Activated T-cell treated with anti-CD3 and anti-CD28 coated beads for 4 hours (primary cell): ENCODE measurements at regions not wholly inside any gene's neighbourhood (a gene's known extent, or its start where the extent isn't known, plus 50 kb on each side); places are given as distances from the start of the nearest gene placed in this dataset.

Source experiments
- DNase-seq: peaks from one replicate; pipeline ENCODE4 v3.0.0-alpha.2; 2020

DNA sequence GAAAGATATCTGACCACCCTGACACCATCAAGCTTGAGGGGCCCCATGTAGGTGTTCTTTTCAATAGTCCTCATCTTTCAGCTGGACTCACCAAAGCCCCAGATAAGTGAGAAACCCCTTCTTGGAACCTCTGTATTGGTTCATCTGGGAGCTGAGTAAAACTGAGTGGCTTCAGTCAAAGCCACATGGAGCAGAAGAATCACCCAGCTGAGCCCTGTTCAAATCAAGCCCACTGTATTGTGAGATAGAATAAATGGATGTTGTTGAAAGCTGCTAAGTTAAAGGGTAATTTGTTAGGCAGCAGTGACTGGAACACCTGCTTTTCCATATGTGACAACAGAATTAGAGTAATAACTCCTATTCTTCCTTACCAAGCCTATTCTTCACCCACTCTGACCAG lies 64.8 kb upstream of the SDK1 start:
- no peak for DNase-seq

DNA sequence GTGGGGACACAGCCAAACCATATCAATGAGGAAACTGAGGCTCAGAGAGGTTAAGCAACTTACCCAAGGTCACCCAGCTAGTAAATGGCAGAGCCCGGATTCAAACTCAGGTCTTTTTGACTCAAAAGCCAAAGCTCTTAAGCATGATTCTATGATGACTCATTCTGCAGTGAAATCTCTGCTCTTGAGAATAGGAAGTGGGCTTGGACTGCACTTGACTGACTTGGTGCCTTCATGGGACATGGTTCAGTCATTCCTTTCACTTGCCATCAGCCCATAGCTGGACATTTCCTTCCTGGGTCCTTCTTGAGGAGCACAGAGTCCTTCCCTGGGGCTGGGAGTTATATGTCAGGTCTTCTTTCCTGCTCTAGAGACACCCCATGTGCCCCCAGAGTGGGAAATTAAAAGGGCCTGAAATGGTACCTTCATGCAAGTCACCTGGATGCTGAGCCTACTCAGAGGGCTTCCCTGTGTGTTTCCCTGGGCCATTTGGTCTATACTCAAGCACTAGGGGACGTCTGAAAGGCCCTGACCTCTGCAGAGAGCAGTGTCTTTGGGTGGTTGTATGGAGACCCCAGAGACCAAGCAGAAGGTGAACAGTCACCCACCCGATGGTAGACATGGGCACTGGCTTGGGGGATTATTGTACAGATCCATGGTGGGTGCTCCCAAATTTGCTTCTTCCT lies 62.4 kb upstream of the SDK1 start:
- no peak for DNase-seq

DNA sequence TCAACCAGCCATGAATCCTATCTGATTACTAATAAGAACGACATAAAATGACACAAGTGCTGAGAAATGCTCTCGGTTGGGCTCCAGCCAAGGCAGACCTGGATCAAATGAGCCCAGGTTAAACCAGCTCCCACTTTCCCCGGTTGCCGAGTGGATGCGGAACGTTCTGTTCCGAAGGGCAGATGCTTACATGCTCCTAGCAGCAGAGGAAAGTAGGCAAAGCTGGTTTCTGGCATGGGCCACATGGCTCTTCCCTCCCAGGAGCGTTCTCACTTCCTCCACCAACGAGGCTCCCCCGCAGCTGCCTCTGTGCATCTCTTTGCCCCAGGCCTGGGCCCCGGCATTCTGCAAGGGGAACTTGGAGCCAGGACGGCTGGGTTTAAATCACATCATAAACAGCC lies 61.8 kb upstream of the SDK1 start:
- DNase-seq: no peak

DNA sequence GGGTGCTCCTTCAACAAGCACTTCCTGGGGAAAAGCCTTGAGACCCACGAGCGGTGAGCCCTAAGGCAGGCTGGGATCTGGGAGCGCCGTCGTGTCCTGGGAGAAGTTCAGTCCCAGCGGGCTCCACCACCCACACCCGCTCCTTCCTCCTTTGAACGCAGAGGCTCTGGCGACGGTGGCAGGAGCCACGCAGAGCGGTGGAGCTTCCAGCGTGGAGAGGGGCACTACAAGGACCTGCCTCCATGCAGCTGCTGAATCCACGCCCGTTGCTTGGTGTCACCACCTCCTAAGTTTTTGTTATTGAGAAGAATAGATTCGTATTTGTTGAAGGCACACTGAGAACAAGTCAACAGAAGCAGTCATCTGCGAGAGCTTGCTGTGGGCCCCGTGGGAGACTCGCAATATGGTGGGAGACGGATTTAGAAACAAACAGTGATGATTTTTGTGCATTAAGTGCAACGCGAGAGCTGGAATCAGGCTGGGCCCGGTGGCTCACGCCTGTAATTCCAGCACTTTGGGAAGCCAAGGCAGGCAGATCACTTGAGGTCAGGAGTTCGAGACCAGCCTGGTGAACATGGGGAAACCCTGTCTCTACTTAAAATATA lies 60.1 kb upstream of the SDK1 start:
- DNase-seq: no peak

DNA sequence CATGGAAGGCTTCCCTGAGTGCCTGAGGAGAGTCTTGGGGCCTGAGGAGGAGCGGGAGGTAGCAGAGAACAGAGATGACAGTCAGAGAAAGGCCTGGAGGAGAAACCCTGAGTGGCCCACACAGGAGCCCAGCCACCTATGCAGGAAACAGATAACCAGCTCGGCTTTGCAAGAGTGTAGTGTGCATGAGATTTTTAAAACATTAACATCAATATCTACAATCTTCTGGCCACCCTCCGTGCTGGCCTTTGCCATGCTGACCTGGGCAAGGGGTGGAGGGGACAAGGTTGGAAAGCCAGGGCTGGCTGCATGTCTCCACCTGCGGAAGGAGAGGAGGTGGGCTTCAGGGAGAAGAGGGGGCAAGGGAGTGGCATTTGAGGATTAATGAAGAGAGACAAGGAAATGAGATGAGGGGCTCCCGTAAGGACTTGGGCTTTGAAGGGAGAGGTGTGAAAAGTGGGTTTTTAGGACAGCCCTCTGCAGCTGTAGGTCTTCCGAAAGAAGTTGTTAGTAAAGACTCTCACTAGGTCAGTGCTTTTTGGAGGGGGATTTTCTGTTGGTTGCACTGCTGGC lies 59.3 kb upstream of the SDK1 start:
- DNase-seq: no peak

DNA sequence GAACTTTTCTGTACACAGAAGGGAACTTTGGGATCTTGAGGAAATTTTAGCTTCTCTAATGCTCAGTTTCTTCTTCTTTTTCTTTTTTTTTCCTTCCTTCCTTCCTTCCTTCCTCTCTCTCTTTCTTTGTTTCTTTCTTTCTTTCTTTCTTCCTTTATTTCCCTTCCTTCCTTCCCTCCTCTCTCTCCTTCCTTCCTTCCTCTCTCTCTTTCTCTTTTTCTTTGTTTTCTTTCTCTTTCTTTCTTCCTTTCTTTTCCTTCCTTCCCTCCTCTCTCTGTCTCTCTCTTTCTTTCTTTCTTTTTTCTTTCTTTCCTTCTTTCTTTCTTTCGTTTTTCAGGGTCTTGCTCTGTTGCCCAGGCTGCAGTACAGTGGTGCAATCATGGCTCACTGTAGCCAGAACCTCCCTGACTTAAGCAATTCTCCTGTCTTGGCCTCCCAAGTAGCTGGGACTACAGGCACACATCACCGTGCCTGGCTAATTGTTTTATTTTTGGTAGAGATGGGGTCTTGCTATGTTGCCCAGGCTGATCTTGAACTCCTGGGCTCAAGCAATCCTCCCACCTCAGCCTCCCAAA lies 58.6 kb upstream of the SDK1 start:
- no peak for DNase-seq

DNA sequence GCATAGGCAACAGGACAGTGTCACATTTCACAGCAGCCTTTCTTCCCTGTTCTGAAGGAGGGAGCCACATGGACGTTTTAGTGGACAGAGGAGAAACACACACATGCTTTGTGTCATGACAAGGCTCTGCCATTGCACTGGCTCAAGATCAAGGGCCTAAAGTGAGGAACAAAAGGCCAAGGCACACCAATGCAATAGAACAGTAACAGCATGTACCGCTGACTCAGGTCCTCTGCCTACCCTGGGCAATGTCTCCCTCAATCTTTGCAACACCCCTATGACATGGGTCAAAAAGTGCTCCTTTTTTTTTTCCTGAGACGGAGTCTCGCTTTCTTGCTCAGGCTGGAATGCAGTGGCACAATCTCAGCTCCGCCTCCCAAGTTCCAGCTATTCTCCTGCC lies 57.8 kb upstream of the SDK1 start:
- DNase-seq: no peak

DNA sequence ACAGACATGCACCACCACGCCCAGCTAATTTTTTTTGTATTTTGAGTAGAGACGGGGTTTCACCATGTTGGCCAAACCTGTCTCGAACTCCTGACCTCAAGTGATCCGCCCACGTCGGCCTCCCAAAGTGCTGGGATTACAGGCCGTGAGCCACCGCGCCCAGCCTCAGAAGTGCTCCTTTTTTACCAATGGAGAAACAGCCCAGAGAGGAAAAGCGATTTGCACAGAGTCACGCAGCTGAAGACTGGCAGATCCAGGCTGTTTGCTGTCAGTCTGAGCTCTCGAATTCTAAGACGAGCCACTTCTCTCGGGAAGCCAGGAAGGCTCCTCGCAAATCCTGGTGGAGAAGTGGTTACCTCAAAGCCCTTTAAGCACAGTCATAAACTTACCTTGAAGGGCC lies 57.4 kb upstream of the SDK1 start:
- DNase-seq: no peak

DNA sequence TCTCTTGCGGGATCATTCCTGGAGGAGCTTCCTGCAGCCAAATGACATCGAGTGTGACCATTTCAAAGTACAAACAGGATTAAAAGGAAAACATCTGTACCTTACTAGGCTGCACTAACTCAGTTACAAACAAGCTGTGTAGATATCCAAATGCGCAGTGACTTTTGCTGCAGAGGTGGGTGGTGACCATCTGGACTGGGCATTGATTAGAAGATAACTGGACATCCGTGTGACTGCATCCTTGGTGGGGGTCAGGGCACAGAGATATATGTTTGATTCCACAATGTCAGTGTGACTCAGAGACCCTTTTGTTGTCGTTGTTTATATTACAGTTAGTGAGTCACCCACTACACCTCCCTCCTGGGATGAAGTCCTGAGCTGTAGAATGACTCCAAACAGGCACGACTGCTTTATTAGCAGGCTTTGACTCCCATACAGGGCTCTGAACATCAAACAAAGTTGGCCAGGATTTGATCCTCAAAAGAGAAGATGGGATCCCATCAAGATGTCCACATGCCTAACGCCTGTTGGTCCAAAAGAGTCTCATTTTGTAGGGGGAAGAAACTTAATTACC lies 56.7 kb upstream of the SDK1 start:
- DNase-seq: no peak

DNA sequence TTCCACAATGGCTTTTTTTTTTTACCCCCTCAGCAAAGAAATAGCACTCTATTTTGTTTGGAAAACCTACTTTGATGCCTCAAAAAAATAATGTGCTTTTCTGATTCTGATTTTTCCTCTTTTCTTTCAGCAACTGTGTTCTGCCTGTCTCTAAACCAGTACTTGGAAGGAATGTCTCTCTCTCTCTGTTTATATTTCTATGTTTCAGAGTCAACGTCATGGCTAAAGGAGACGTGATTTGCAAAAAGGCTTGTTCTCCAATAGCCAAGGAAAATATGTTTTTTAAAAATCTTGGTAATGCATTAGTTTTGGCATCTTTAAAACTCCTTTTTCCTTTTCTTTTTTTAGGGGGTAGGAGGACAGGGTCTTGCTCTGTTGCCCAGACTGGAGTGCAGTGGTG lies 56.0 kb upstream of the SDK1 start:
- DNase-seq: no peak

DNA sequence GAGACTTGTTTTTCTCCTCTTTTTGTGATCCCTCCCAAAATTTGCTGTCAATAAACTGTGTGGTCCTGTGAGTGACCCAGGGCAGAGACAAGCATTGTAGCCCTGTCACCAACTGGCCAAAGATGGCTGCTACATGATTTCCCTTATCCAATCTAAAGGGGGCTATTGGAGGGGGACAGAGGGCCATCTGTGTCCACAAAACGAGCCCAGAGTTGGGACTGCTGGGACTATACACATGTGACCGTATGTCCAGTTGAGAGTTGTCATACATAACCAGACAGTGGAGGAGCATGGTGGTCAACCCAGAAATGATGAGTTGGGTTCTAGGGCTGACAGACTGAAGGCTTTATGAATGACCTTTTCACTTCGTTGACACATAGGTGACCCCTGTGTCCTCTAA lies 55.3 kb upstream of the SDK1 start:
- DNase-seq: no peak

DNA sequence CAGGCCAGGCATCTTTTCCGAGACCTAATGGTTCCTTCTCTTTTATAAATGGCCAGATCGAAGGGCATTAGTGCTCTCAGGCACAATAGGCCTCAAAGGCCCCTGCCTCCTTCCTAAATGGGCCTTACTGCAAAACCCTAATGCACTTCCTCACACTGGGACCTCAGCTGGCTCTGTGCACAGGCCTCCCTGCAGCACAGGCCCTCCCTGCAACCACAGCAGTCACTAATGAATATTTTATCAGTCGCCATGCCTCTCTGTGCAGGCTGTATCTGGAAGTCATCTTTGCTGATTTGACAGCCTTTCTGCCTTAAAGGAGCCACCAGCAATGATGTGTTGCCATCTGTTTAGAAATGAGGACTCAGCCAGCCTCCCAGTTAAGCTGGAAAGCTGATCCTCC lies 54.9 kb upstream of the SDK1 start:
- DNase-seq: no peak

DNA sequence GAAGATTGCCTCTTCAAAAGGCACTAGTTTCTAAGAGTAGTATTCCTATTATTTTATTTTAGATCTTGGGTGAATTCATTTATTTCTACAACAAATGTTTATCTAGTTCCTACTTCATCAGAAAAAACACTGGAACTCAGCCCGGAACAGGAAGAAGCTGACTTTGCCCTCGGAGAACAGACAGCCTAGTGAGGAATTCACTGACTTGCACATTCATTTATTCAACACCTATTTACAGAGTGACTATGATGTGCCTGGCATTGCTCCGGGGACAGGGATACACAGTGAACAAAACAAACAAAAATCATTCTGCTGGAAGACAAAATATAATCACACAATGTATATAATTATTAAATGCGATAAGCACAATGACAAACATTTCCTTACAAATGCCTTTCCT lies 54.4 kb upstream of the SDK1 start:
- DNase-seq: no peak

DNA sequence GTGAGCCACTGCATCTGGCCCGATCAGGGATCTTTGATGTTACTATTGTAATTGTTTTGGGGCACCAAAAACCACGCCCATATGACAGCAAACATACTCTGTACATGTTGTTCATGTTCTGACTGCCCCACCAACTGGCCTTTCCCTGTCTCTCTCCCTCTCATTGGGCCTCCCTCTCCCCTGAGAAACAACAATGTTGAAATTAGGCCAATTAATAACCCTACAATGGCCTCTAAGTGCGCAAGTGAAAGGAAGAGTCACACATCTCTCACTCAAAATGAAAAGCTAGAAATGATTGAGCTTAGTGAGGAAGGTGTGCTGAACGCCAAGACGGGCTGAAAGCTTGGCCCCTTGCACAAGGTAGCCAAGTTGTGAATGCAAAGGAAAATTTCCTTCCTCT lies 50.3 kb upstream of the SDK1 start:
- DNase-seq: no peak
